GM12878 (cell line): ENCODE measurements at regions not wholly inside any gene's neighbourhood (a gene's known extent, or its start where the extent isn't known, plus 50 kb on each side); places are given as distances from the start of the nearest gene placed in this dataset.

Experiments used
- ATAC-seq: fragments of 200-7000 bp; cut with Tn5 transposase; 3 replicates; pipeline ENCODE4 v1.9.1; 2020; ENCODE audit warnings: mild to moderate bottlenecking, moderate library complexity
- BruUV-seq: library from RNA; stranded (reverse); fragments of 400-500 nt; replicated peaks from 2 replicates; lab custom pipeline; 2021; lab: Mats Ljungman, UMichigan
- CTCF ChIA-PET: fragments of 300-600 bp; sonication (Branson Sonifier 250); formaldehyde crosslinking; extraction: SDS; loops from one replicate; lab custom pipeline; 2021; ENCODE audit warnings: inconsistent platforms; lab: Yijun Ruan, JAX
- POLR2A ChIA-PET: fragments of 350-600 bp; formaldehyde crosslinking; extraction: SDS; loops from one replicate; lab custom pipeline; 2021; ENCODE audit warnings: inconsistent platforms; lab: Charles Lee
- RAD21 ChIA-PET: fragments of 300-600 bp; sonication (Branson Sonifier 250); formaldehyde crosslinking; loops from one replicate; lab custom pipeline; 2023; ENCODE audit warnings: antibody characterized with exemption; ENCODE audit not compliant: unreplicated experiment; lab: Charles Lee
- SMC1A ChIA-PET: fragments of 300-600 bp; sonication (Branson Sonifier 250); formaldehyde crosslinking; loops from one replicate; lab custom pipeline; 2023; ENCODE audit not compliant: unreplicated experiment, uncharacterized antibody; lab: Charles Lee
- DNase-seq: peaks from one replicate; pipeline ENCODE4 v3.0.0-alpha.2; 2011; ENCODE audit warnings: low read depth, low spot score
- FAIRE-seq: peaks from 3 replicates; lab custom pipeline; 2011; peaks lifted over from hg19 to GRCh38; lab: Jason Lieb, UNC
- H2AFZ ChIP-seq: 2 replicates; pipeline ENCODE4 v1.6.0; 2011; ENCODE audit warnings: low read depth, low read length, control low read depth; ENCODE audit not compliant: control insufficient read depth
- H3K27ac ChIP-seq: 2 replicates; pipeline ENCODE4 v1.5.1; 2011; ENCODE audit warnings: control low read depth; ENCODE audit not compliant: control insufficient read depth, insufficient read depth
- H3K27me3 ChIP-seq, 2 experiments: replicated peaks in 1 of 2; 2 replicates each; pipeline versions ENCODE4 v1.6.0 to v1.6.1; 2011; ENCODE audit warnings: low read length in 1 of 2; ENCODE audit not compliant: control insufficient read depth in 2 of 2, insufficient read depth in 2 of 2
- H3K36me3 ChIP-seq, 2 experiments: 2 replicates each; pipeline ENCODE4 v1.5.1; 2011; ENCODE audit warnings: low read length in 1 of 2; ENCODE audit not compliant: control insufficient read depth in 2 of 2, insufficient read depth in 2 of 2
- H3K4me1 ChIP-seq: 2 replicates; pipeline ENCODE4 v1.6.1; 2011; ENCODE audit warnings: mild to moderate bottlenecking, low read length, moderate library complexity, mixed read lengths; ENCODE audit not compliant: control insufficient read depth, insufficient read depth
- H3K4me2 ChIP-seq: 2 replicates; pipeline ENCODE4 v1.6.0; 2011; ENCODE audit warnings: control low read depth; ENCODE audit not compliant: control insufficient read depth, insufficient read depth
- H3K4me3 ChIP-seq: fragments of 200-600 bp; sonication (generic); 2 replicates; pipeline ENCODE4 v1.5.1; 2016
- H3K79me2 ChIP-seq: 2 replicates; pipeline ENCODE4 v1.6.0; 2011; ENCODE audit warnings: low read length; ENCODE audit not compliant: control insufficient read depth, insufficient read depth
- H3K9ac ChIP-seq: 2 replicates; pipeline ENCODE4 v1.8.0; 2011; ENCODE audit warnings: low read length, control low read depth, mixed read lengths; ENCODE audit not compliant: control insufficient read depth, insufficient read depth
- H3K9me3 ChIP-seq: replicated peaks from 3 replicates; pipeline ENCODE4 v1.5.1; 2011; ENCODE audit warnings: mild to moderate bottlenecking, low read length; ENCODE audit not compliant: control insufficient read depth, insufficient read depth
- H4K20me1 ChIP-seq: 2 replicates; pipeline ENCODE4 v1.6.0; 2011; ENCODE audit not compliant: control insufficient read depth, insufficient read depth
- LARP7 ChIP-seq: fragments of 450-650 bp; IDR thresholded peaks from 2 replicates; pipeline ENCODE4 v1.6.1; 2017; ENCODE audit warnings: mild to moderate bottlenecking
- NR2C2 ChIP-seq: IDR thresholded peaks from 2 replicates; pipeline ENCODE4 v1.6.1; 2011; ENCODE audit warnings: borderline replicate concordance, low read depth; ENCODE audit not compliant: control insufficient read depth, insufficient read length
- SIN3A ChIP-seq: IDR thresholded peaks from 2 replicates; pipeline ENCODE4 v1.6.1; 2012; ENCODE audit warnings: low read depth, low read length, improper control_type of control experiment
- YY1 ChIP-seq: IDR thresholded peaks from 2 replicates; pipeline ENCODE4 v1.6.1; 2011; ENCODE audit warnings: low read depth, mild to moderate bottlenecking, low read length
- ZNF592 ChIP-seq: fragments of 450-650 bp; IDR thresholded peaks from 2 replicates; pipeline ENCODE4 v1.6.1; 2017; ENCODE audit warnings: mild to moderate bottlenecking, moderate library complexity
- WGBS: methylation state at CpG from one replicate; pipeline ENCODE4 v1.1.6; 2016; ENCODE audit warnings: low lambda C conversion rate; ENCODE audit not compliant: insufficient replicate concordance, insufficient coverage; ENCODE audit errors: missing lambda C conversion rate; 5-methylcytosine and 5-hydroxymethylcytosine counted together
- in situ Hi-C: fragments of 300-500 bp; cut with MboI; formaldehyde crosslinking; loops from 9 replicates; pipeline ENCODE4 v1.14.3; 2018; ENCODE audit warnings: mixed read lengths
- intact Hi-C: fragments of 100-400 bp; cut with micrococcal nuclease; formaldehyde crosslinking; loops from one replicate; pipeline ENCODE4 v1.14.2; 2022; ENCODE audit not compliant: unreplicated experiment

- Histone ChIP-seq H3K4me1 (no peaks in the 10 kb centered on the region), H3K9ac (no peak overlapping the region), H2AFZ (no peak overlapping the region), H3K79me2 (no peaks in the 10 kb centered on the region), H3K27me3 (no peaks in the 10 kb centered on the region), H3K27ac (no peak overlapping the region), H3K36me3 (no peaks in the 10 kb centered on the region), H3K9me3 (no peaks in the 10 kb centered on the region; the same call in 2 of the 3 replicates), H3K4me3 (no peak overlapping the region), H4K20me1 (no peaks in the 10 kb centered on the region), H3K4me2 (no peak overlapping the region)
- FAIRE-seq (no peak), DNase-seq (no peak), ATAC-seq (no peak)
- intact Hi-C loops (no loop called here), in situ Hi-C loops (no loop called here)
- SMC1A ChIA-PET: no interaction called here
- WGBS: 23% methylated on average over 11 of the region's 11 CpGs
- no TSS peak for BruUV-seq
- no peak for TF ChIP-seq SIN3A
- no peak for TF ChIP-seq YY1
- no peak for TF ChIP-seq ZNF592
- no peak for TF ChIP-seq NR2C2
- no peak for TF ChIP-seq LARP7
- POLR2A ChIA-PET: no interaction called here
- RAD21 ChIA-PET: no interaction called here
- CTCF ChIA-PET: no interaction called here
Measured at GRCh38 chrX:443536-444210, 57.0 kb upstream of the PPP2R3B start.
